ENCODE measurements at regions not wholly inside any gene's neighbourhood (a gene's known extent, or its start where the extent isn't known, plus 50 kb on each side); places are given as distances from the start of the nearest gene placed in this dataset.

DNA sequence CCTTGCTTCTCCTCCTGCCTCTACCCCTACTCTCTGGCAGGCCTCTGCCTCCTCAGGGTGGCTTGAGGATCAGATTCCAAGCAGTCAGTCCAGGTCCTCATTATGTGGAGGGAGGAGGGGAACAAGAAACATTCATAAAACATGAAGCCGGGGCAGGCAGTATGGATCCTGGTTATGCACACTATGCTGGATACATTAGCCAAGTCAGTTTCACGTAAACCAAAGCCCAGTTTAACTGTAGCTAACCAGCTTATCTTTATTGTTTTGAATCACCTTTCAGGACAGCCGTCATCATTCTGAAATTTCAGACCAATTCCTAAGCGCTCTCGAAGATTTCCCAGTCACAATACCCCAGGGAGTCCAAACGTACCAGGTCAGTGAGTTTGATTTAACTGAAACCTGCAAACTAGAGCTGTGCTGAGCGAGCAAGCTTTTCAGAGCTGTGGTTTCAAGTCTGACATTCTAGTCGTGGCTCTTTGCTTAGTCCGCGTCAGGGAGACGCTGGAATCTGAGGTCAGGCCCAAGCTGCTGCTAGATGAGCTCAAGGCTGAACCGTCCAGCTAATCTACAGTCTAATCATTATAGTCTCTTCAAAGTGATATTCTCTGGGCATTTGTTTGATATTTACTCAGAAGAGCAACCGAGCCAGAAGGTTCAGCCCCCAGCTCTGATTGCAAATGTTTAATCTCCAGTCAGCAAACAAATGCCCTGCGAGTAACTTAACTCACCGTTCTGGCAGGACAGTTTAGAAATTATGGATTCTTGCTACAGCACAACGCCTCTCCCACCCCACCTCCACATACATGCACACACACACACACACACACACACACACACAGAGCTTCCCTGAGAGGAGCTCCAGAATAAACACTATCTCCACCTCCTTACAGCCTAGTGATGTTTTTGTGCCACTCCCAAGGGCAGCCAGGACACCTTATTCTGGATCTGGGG, 63.8 kb upstream of the BZW1 start:
- Histone ChIP-seq H4K5ac (ENCODE audit: insufficient read length, low read depth, low read length) (no peak overlapping the region), H2BK120ac (replicated peaks; ENCODE audit: low read depth, low read length) (no peak overlapping the region), H2AFZ (ENCODE audit: low read length) (peak overlapping the region; percentile 77), H3K27ac (ENCODE audit: low read depth, low read length) (no peak overlapping the region), H3K79me2 (ENCODE audit: control insufficient read depth in 1 of 2, insufficient read depth in 2 of 2, low read length in 2 of 2) (no peaks in the 10 kb centered on the region), H2BK5ac (ENCODE audit: low read depth, low read length) (no peak overlapping the region), H3K18ac (ENCODE audit: extremely low read depth, low read length) (no peak overlapping the region), H3K23me2 (ENCODE audit: low read depth, low read length) (no peaks in the 10 kb centered on the region; the same call in 1 of the 2 replicates), H3K4me1 (replicated peaks in 1 of 4; ENCODE audit: control insufficient read depth in 3 of 4, insufficient read depth in 4 of 4, low read length in 3 of 4) (no peaks in the 10 kb centered on the region; a peak in 1 of 7 replicates), H3K9ac (replicated peaks in 1 of 4; ENCODE audit: extremely low read depth in 1 of 4, low read depth in 3 of 4, low read length in 3 of 4) (no peak overlapping the region), H4K91ac (replicated peaks; ENCODE audit: insufficient read length, low read length) (no peak overlapping the region), H4K20me1 (replicated peaks in 1 of 2; ENCODE audit: control insufficient read depth in 1 of 2, insufficient read depth in 2 of 2, low read length in 2 of 2) (no peaks in the 10 kb centered on the region), H3K14ac (ENCODE audit: insufficient read length) (no peak overlapping the region), H2BK12ac (ENCODE audit: low read depth, low read length) (no peak overlapping the region), H3K27me3 (replicated peaks in 1 of 4; ENCODE audit: control insufficient read depth in 3 of 4, extremely low read depth in 1 of 4, insufficient read depth in 3 of 4, low read length in 3 of 4) (no peaks in the 10 kb centered on the region), H3K56ac (replicated peaks; ENCODE audit: insufficient read length, low read depth, low read length) (no peak overlapping the region), H3K23ac (ENCODE audit: insufficient read length) (no peak overlapping the region), H2AK5ac (ENCODE audit: low read depth, low read length) (no peak overlapping the region), H2BK20ac (ENCODE audit: low read length) (no peak overlapping the region), H3K79me1 (ENCODE audit: low read depth, low read length) (no peaks in the 10 kb centered on the region), H3K4me2 (ENCODE audit: insufficient read depth in 1 of 2, low read depth in 2 of 2, low read length in 2 of 2) (no peak overlapping the region), H4K8ac (ENCODE audit: extremely low read depth, insufficient read depth, low read length) (no peak overlapping the region), H2BK15ac (ENCODE audit: low read length) (no peak overlapping the region; the same call in 1 of the 2 replicates), H3K9me3 (ENCODE audit: insufficient read depth in 2 of 2, low read depth in 1 of 2, low read length in 1 of 2) (no peaks in the 10 kb centered on the region), H3K4ac (replicated peaks; ENCODE audit: insufficient read length, low read depth, low read length) (no peak overlapping the region), H3K36me3 (ENCODE audit: control insufficient read depth in 2 of 4, insufficient read depth in 4 of 4, low read length in 3 of 4) (no peaks in the 10 kb centered on the region), H3K4me3 (ENCODE audit: extremely low read depth in 1 of 4, insufficient read depth in 2 of 4, low read depth in 3 of 4, low read length in 4 of 4) (no peak overlapping the region)
- 84% methylated on average over 16 of the region's 16 CpGs; no CpG with 5 or more reads in 1 of the 2 experiments for WGBS, 2 experiments (ENCODE audit: extremely low coverage in 1 of 2, insufficient coverage in 1 of 2, insufficient read length in 1 of 2, insufficient replicate concordance in 2 of 2, low coverage in 1 of 2, low lambda C conversion rate in 2 of 2, missing lambda C conversion rate in 1 of 2)
- POLR2A ChIA-PET (ENCODE audit: partially characterized antibody): interaction anchor here (1.3 kb wide), 1 partner anchor 9 kb away, joined by 3 read pairs; no protein-coding TSS in a partner anchor
- CTCF ChIA-PET (ENCODE audit: partially characterized antibody): interaction anchor here (1.1 to 5.1 kb wide), 6 partner anchors 8 to 275 kb away, joined by 3 to 25 read pairs (median 6); no protein-coding TSS in a partner anchor
- FAIRE-seq: no peak
- DNase-seq (ENCODE audit: low read depth in 1 of 2, low spot score in 2 of 2): no peak
- TF ChIP-seq GABPA (IDR thresholded peaks at IDR 0.05; ENCODE audit: borderline replicate concordance, insufficient read depth, low read length): no peak
- no peak for TF ChIP-seq BRCA1 (IDR thresholded peaks at IDR 0.05; ENCODE audit: low read depth, low read length)
- TF ChIP-seq KDM5A (IDR thresholded peaks at IDR 0.05; ENCODE audit: low read length): no peak
- no peak for TF ChIP-seq SUZ12 (IDR thresholded peaks at IDR 0.05; ENCODE audit: low read length)
- no peak for TF ChIP-seq BCL11A (IDR thresholded peaks at IDR 0.05; ENCODE audit: low read depth in 2 of 2, low read length in 2 of 2)
- no peak for TF ChIP-seq SIRT6 (IDR thresholded peaks at IDR 0.05; ENCODE audit: low read length)
- TF ChIP-seq, protein P1, sequence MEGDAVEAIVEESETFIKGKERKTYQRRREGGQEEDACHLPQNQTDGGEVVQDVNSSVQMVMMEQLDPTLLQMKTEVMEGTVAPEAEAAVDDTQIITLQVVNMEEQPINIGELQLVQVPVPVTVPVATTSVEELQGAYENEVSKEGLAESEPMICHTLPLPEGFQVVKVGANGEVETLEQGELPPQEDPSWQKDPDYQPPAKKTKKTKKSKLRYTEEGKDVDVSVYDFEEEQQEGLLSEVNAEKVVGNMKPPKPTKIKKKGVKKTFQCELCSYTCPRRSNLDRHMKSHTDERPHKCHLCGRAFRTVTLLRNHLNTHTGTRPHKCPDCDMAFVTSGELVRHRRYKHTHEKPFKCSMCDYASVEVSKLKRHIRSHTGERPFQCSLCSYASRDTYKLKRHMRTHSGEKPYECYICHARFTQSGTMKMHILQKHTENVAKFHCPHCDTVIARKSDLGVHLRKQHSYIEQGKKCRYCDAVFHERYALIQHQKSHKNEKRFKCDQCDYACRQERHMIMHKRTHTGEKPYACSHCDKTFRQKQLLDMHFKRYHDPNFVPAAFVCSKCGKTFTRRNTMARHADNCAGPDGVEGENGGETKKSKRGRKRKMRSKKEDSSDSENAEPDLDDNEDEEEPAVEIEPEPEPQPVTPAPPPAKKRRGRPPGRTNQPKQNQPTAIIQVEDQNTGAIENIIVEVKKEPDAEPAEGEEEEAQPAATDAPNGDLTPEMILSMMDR (IDR thresholded peaks at IDR 0.05; ENCODE audit: control extremely low read depth in 1 of 3, insufficient read depth in 1 of 3, low read depth in 1 of 3, low read length in 3 of 3): no peak
- TF ChIP-seq SP1 (IDR thresholded peaks at IDR 0.05; ENCODE audit: low read depth, low read length): no peak
